ENCODE measurements at regions not wholly inside any gene's neighbourhood (a gene's known extent, or its start where the extent isn't known, plus 50 kb on each side); places are given as distances from the start of the nearest gene placed in this dataset.

GRCh38 chr1:98025858-98026257 is 105.0 kb upstream of the DPYD start (continued):
- TF ChIP-seq, protein P1, sequence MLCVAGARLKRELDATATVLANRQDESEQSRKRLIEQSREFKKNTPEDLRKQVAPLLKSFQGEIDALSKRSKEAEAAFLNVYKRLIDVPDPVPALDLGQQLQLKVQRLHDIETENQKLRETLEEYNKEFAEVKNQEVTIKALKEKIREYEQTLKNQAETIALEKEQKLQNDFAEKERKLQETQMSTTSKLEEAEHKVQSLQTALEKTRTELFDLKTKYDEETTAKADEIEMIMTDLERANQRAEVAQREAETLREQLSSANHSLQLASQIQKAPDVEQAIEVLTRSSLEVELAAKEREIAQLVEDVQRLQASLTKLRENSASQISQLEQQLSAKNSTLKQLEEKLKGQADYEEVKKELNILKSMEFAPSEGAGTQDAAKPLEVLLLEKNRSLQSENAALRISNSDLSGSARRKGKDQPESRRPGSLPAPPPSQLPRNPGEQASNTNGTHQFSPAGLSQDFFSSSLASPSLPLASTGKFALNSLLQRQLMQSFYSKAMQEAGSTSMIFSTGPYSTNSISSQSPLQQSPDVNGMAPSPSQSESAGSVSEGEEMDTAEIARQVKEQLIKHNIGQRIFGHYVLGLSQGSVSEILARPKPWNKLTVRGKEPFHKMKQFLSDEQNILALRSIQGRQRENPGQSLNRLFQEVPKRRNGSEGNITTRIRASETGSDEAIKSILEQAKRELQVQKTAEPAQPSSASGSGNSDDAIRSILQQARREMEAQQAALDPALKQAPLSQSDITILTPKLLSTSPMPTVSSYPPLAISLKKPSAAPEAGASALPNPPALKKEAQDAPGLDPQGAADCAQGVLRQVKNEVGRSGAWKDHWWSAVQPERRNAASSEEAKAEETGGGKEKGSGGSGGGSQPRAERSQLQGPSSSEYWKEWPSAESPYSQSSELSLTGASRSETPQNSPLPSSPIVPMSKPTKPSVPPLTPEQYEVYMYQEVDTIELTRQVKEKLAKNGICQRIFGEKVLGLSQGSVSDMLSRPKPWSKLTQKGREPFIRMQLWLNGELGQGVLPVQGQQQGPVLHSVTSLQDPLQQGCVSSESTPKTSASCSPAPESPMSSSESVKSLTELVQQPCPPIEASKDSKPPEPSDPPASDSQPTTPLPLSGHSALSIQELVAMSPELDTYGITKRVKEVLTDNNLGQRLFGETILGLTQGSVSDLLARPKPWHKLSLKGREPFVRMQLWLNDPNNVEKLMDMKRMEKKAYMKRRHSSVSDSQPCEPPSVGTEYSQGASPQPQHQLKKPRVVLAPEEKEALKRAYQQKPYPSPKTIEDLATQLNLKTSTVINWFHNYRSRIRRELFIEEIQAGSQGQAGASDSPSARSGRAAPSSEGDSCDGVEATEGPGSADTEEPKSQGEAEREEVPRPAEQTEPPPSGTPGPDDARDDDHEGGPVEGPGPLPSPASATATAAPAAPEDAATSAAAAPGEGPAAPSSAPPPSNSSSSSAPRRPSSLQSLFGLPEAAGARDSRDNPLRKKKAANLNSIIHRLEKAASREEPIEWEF (IDR thresholded peaks at IDR 0.05; ENCODE audit: insufficient replicate concordance, low read depth, low read length), result no peak
- no peak for TF ChIP-seq RBBP5 (conservative IDR thresholded peaks at IDR 0.05)
- no peak for TF ChIP-seq YBX1 (IDR thresholded peaks at IDR 0.05)
- no peak for TF ChIP-seq CBX3 (IDR thresholded peaks at IDR 0.05; ENCODE audit: borderline replicate concordance, low read depth)
- TF ChIP-seq TARDBP (IDR thresholded peaks at IDR 0.05; ENCODE audit: borderline replicate concordance), result no peak

DNA sequence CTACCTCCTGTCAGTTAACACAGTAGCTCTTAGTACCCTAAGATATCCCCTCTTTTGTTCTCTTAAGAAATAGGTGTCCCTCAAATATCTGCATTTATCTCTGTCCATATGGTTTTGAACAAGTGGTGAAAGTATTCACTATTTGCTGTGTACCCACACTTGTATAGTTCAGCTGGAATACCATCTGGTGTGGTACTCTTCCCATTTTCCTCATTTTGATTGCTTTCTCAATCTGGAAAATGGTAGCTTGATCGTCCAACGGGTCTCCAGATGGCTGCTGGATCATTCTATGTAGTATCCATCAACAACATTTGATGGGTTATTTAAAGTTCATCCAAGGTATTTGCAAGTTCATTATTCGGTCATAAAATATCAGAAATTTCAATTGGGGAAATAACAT is 100.3 kb upstream of the DPYD start:
- FAIRE-seq (no peak), ATAC-seq (no peak), DNase-seq (ENCODE audit: low read depth, low spot score) (no peak)
- in situ Hi-C loops (cut with MboI), result no loop called here
- no peaks in the 10 kb centered on the region for H3K36me3 ChIP-seq (ENCODE audit: control insufficient read depth in 2 of 2, insufficient read depth in 2 of 2, low read length in 1 of 2)
- H3K79me2 ChIP-seq (ENCODE audit: control insufficient read depth, insufficient read depth, low read length), result no peaks in the 10 kb centered on the region
- 6% methylated on average over 3 of the region's 3 CpGs for WGBS (ENCODE audit: insufficient coverage, insufficient replicate concordance, low lambda C conversion rate, missing lambda C conversion rate)
- H3K4me1 ChIP-seq (ENCODE audit: control insufficient read depth, insufficient read depth, low read length), result no peaks in the 10 kb centered on the region
- ChIA-PET POLR2A (no interaction called here), RAD21 (ENCODE audit: unreplicated experiment) (no interaction called here), CTCF (interaction anchor here (1.0 kb wide), 1 partner anchor 78 kb away, joined by 3 read pairs; no protein-coding TSS in a partner anchor), SMC1A (ENCODE audit: uncharacterized antibody, unreplicated experiment) (interaction anchor here (0.6 kb wide), 1 partner anchor 291 kb away, joined by 3 read pairs; no protein-coding TSS in a partner anchor)
- no peak overlapping the region for H3K9ac ChIP-seq (ENCODE audit: control insufficient read depth, insufficient read depth, low read length)
- H3K27me3 ChIP-seq (replicated peaks in 1 of 2; ENCODE audit: control insufficient read depth in 2 of 2, insufficient read depth in 2 of 2, low read length in 1 of 2), result no peaks in the 10 kb centered on the region
- no peak overlapping the region for H3K27ac ChIP-seq (ENCODE audit: control insufficient read depth, insufficient read depth)
- no peaks in the 10 kb centered on the region for H4K20me1 ChIP-seq (ENCODE audit: control insufficient read depth, insufficient read depth)
- H3K4me2 ChIP-seq (ENCODE audit: control insufficient read depth, insufficient read depth), result no peak overlapping the region
- H3K4me3 ChIP-seq, result no peak overlapping the region
- intact Hi-C loops (cut with micrococcal nuclease; ENCODE audit: unreplicated experiment), result no loop called here
- H3K9me3 ChIP-seq (replicated peaks; ENCODE audit: control insufficient read depth, insufficient read depth, low read length), result no peaks in the 10 kb centered on the region
- no peak overlapping the region for H2AFZ ChIP-seq (ENCODE audit: control insufficient read depth, low read depth, low read length)
- BruUV-seq (replicated peaks), result no TSS peak
- TF ChIP-seq NRF1 (conservative IDR thresholded peaks at IDR 0.05; ENCODE audit: low read depth, low read length) (no peak), KLF5 (IDR thresholded peaks at IDR 0.05; ENCODE audit: partially characterized antibody) (no peak), HCFC1 (IDR thresholded peaks at IDR 0.05; ENCODE audit: low read length) (no peak), PBX3 (IDR thresholded peaks at IDR 0.05; ENCODE audit: insufficient replicate concordance, low read depth, low read length) (no peak), EZH2 (IDR thresholded peaks at IDR 0.05; ENCODE audit: borderline replicate concordance, control insufficient read depth, low read depth, low read length) (no peak), KAT2A (conservative IDR thresholded peaks at IDR 0.05; ENCODE audit: control insufficient read depth, low read depth, low read length) (no peak)
- TF ChIP-seq, protein P2, sequence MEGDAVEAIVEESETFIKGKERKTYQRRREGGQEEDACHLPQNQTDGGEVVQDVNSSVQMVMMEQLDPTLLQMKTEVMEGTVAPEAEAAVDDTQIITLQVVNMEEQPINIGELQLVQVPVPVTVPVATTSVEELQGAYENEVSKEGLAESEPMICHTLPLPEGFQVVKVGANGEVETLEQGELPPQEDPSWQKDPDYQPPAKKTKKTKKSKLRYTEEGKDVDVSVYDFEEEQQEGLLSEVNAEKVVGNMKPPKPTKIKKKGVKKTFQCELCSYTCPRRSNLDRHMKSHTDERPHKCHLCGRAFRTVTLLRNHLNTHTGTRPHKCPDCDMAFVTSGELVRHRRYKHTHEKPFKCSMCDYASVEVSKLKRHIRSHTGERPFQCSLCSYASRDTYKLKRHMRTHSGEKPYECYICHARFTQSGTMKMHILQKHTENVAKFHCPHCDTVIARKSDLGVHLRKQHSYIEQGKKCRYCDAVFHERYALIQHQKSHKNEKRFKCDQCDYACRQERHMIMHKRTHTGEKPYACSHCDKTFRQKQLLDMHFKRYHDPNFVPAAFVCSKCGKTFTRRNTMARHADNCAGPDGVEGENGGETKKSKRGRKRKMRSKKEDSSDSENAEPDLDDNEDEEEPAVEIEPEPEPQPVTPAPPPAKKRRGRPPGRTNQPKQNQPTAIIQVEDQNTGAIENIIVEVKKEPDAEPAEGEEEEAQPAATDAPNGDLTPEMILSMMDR (IDR thresholded peaks at IDR 0.05 in 2 of 3, conservative IDR thresholded peaks at IDR 0.05 in 1 of 3; ENCODE audit: control insufficient read depth in 2 of 3, extremely low read depth in 1 of 3, insufficient read depth in 1 of 3, low read depth in 3 of 3, low read length in 3 of 3), result no peak
- TF ChIP-seq, protein P3, sequence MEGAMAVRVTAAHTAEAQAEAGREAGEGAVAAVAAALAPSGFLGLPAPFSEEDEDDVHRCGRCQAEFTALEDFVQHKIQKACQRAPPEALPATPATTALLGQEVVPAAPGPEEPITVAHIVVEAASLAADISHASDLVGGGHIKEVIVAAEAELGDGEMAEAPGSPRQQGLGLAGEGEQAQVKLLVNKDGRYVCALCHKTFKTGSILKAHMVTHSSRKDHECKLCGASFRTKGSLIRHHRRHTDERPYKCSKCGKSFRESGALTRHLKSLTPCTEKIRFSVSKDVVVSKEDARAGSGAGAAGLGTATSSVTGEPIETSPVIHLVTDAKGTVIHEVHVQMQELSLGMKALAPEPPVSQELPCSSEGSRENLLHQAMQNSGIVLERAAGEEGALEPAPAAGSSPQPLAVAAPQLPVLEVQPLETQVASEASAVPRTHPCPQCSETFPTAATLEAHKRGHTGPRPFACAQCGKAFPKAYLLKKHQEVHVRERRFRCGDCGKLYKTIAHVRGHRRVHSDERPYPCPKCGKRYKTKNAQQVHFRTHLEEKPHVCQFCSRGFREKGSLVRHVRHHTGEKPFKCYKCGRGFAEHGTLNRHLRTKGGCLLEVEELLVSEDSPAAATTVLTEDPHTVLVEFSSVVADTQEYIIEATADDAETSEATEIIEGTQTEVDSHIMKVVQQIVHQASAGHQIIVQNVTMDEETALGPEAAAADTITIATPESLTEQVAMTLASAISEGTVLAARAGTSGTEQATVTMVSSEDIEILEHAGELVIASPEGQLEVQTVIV (IDR thresholded peaks at IDR 0.05; ENCODE audit: borderline replicate concordance, partially characterized antibody), result no peak

Data from GM12878 (cell line).